Activated naive CD4-positive, alpha-beta T cell treated with anti-CD3 and anti-CD28 coated beads, Interleukin-2, amount 50 U/mL, for 24 hours (primary cell): ENCODE measurements at regions not wholly inside any gene's neighbourhood (a gene's known extent, or its start where the extent isn't known, plus 50 kb on each side); places are given as distances from the start of the nearest gene placed in this dataset.

ENCODE experiments used
- H3K27ac Mint-ChIP-seq: one replicate; pipeline ENCODE4 v1.8.0; 2021; ENCODE audit warnings: mild to moderate bottlenecking, mixed read lengths
- H3K27me3 Mint-ChIP-seq: one replicate; pipeline ENCODE4 v1.8.0; 2021; ENCODE audit warnings: mixed read lengths
- H3K36me3 Mint-ChIP-seq: one replicate; pipeline ENCODE4 v1.8.0; 2021; ENCODE audit warnings: mixed read lengths
- H3K4me1 Mint-ChIP-seq: one replicate; pipeline ENCODE4 v1.8.0; 2021; ENCODE audit warnings: mixed read lengths
- H3K4me3 Mint-ChIP-seq: one replicate; pipeline ENCODE4 v1.8.0; 2021; ENCODE audit warnings: mild to moderate bottlenecking, mixed read lengths
- H3K9me3 Mint-ChIP-seq: one replicate; pipeline ENCODE4 v1.8.0; 2021; ENCODE audit warnings: mixed read lengths

- H3K9me3 Mint-ChIP-seq = no peaks in the 10 kb centered on the region
- peaks cover 82% of the 10 kb centered on the region for H3K4me1 Mint-ChIP-seq
- peak overlapping the region; percentile 56 for H3K4me3 Mint-ChIP-seq
- peak overlapping the region; percentile 94 for H3K27ac Mint-ChIP-seq
- H3K36me3 Mint-ChIP-seq = no peaks in the 10 kb centered on the region
- no peaks in the 10 kb centered on the region for H3K27me3 Mint-ChIP-seq
Observed at GRCh38 chr13:40490086-40490758, 176.2 kb downstream of the FOXO1 start.

GRCh38 chr13:40492511-40492910 lies 173.9 kb downstream of the FOXO1 start:
- Mint-ChIP-seq H3K4me1 (peaks cover 89% of the 10 kb centered on the region), H3K4me3 (no peak overlapping the region), H3K27me3 (no peaks in the 10 kb centered on the region), H3K36me3 (peaks cover 1% of the 10 kb centered on the region), H3K9me3 (no peaks in the 10 kb centered on the region), H3K27ac (no peak overlapping the region)

- Mint-ChIP-seq H3K9me3 (no peaks in the 10 kb centered on the region), H3K4me3 (peak overlapping the region; percentile 72), H3K36me3 (peaks cover 3% of the 10 kb centered on the region), H3K27ac (peak overlapping the region; percentile 89), H3K27me3 (no peaks in the 10 kb centered on the region), H3K4me1 (peaks cover 83% of the 10 kb centered on the region)
Observed at GRCh38 chr13:40494513-40494912, 171.9 kb downstream of the FOXO1 start.

GRCh38 chr13:40494946-40495620 lies 171.4 kb downstream of the FOXO1 start:
- H3K4me1 Mint-ChIP-seq = peaks cover 77% of the 10 kb centered on the region

GRCh38 chr13:40495621-40496001 lies 170.8 kb downstream of the FOXO1 start:
- H3K27me3 Mint-ChIP-seq = no peaks in the 10 kb centered on the region
- peak overlapping the region; percentile 89 for H3K27ac Mint-ChIP-seq
- no peaks in the 10 kb centered on the region for H3K9me3 Mint-ChIP-seq
- H3K4me1 Mint-ChIP-seq = peaks cover 73% of the 10 kb centered on the region
- H3K4me3 Mint-ChIP-seq = peak overlapping the region; percentile 3
- H3K36me3 Mint-ChIP-seq = peaks cover 3% of the 10 kb centered on the region

More at GRCh38 chr13:40494946-40495620, 171.4 kb downstream of the FOXO1 start:
- peak overlapping the region; percentile 72 for H3K4me3 Mint-ChIP-seq
- H3K36me3 Mint-ChIP-seq = peaks cover 3% of the 10 kb centered on the region
- no peaks in the 10 kb centered on the region for H3K27me3 Mint-ChIP-seq
- H3K27ac Mint-ChIP-seq = peak overlapping the region; percentile 89
- no peaks in the 10 kb centered on the region for H3K9me3 Mint-ChIP-seq

GRCh38 chr13:40496035-40496810 lies 170.2 kb downstream of the FOXO1 start:
- Mint-ChIP-seq H3K4me1 (peaks cover 73% of the 10 kb centered on the region), H3K27ac (peak overlapping the region; percentile 73), H3K36me3 (peaks cover 3% of the 10 kb centered on the region), H3K27me3 (no peaks in the 10 kb centered on the region), H3K9me3 (no peaks in the 10 kb centered on the region), H3K4me3 (peak overlapping the region; percentile 3)

GRCh38 chr13:40498461-40498860 lies 168.0 kb downstream of the FOXO1 start:
- Mint-ChIP-seq H3K9me3 (no peaks in the 10 kb centered on the region), H3K27ac (no peak overlapping the region), H3K4me3 (no peak overlapping the region), H3K27me3 (no peaks in the 10 kb centered on the region), H3K4me1 (peaks cover 61% of the 10 kb centered on the region), H3K36me3 (peaks cover 3% of the 10 kb centered on the region)

- Mint-ChIP-seq H3K4me3 (no peak overlapping the region), H3K4me1 (peaks cover 45% of the 10 kb centered on the region), H3K9me3 (no peaks in the 10 kb centered on the region), H3K27ac (no peak overlapping the region), H3K27me3 (no peaks in the 10 kb centered on the region), H3K36me3 (peaks cover 3% of the 10 kb centered on the region)
Observed at GRCh38 chr13:40502236-40502635, 164.2 kb downstream of the FOXO1 start.

GRCh38 chr13:40503011-40503410 lies 163.4 kb downstream of the FOXO1 start:
- Mint-ChIP-seq H3K4me3 (no peak overlapping the region), H3K27me3 (no peaks in the 10 kb centered on the region), H3K36me3 (no peaks in the 10 kb centered on the region), H3K9me3 (no peaks in the 10 kb centered on the region), H3K4me1 (peaks cover 45% of the 10 kb centered on the region), H3K27ac (no peak overlapping the region)

- Mint-ChIP-seq H3K9me3 (no peaks in the 10 kb centered on the region), H3K36me3 (no peaks in the 10 kb centered on the region), H3K4me3 (no peak overlapping the region), H3K4me1 (peaks cover 47% of the 10 kb centered on the region), H3K27me3 (no peaks in the 10 kb centered on the region), H3K27ac (no peak overlapping the region)
Observed at GRCh38 chr13:40503966-40504591, 162.4 kb downstream of the FOXO1 start.

GRCh38 chr13:40504641-40505040 lies 161.8 kb downstream of the FOXO1 start:
- Mint-ChIP-seq H3K9me3 (no peaks in the 10 kb centered on the region), H3K4me1 (peaks cover 51% of the 10 kb centered on the region), H3K4me3 (no peak overlapping the region), H3K36me3 (no peaks in the 10 kb centered on the region), H3K27me3 (no peaks in the 10 kb centered on the region), H3K27ac (no peak overlapping the region)

- Mint-ChIP-seq H3K36me3 (no peaks in the 10 kb centered on the region), H3K4me1 (peaks cover 55% of the 10 kb centered on the region), H3K4me3 (no peak overlapping the region), H3K27ac (peak overlapping the region; percentile 48), H3K27me3 (no peaks in the 10 kb centered on the region), H3K9me3 (no peaks in the 10 kb centered on the region)
Observed at GRCh38 chr13:40505196-40505595, 161.2 kb downstream of the FOXO1 start.
